ENCODE measurements at regions not wholly inside any gene's neighbourhood (a gene's known extent, or its start where the extent isn't known, plus 50 kb on each side); places are given as distances from the start of the nearest gene placed in this dataset.
"Not testable (repeated sequence)": the region's sequence is repeated elsewhere in the genome, so short reads cannot be mapped to it uniquely, and the experiment has no call there.

DNA sequence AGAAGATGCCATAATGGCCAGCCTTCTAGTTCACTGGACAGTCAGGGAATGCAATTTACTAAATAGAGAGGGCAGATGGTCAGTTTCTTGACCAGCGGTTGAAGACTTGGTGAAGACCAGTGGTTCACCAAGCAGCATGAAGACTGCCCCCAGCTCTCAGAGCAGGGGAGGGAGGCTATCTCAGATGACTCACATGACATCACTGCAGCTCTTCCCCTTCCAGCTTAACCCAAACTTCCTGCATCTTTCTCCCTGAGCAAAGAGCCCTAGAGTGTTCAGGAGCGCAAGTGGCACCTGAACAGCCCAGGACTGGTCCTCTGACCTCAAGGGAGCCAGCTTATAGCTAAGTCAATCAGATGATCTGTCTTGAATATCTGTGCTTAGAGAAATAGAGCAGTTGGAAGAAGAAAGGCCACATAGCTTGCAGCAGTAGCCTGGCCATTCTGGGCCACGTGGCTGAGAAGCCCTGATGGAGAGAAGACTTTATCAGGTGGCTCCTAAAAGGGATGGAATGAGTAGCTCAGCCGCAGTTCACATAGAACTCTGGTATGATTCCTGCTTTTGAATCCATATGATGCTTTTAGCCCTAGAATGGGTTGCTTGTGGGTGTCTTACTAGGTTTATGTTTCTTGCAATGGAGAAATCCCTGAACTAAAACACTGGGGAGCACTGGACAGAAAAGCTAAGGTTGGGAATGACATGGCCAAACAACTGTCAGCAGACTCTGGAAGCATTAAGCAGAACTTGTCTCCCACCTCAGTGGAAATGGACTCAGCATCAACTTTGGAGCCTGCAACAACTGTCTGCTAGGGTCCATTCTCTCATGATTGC lies 392.1 kb upstream of the CCL2 start:
- no peak for DNase-seq

DNA sequence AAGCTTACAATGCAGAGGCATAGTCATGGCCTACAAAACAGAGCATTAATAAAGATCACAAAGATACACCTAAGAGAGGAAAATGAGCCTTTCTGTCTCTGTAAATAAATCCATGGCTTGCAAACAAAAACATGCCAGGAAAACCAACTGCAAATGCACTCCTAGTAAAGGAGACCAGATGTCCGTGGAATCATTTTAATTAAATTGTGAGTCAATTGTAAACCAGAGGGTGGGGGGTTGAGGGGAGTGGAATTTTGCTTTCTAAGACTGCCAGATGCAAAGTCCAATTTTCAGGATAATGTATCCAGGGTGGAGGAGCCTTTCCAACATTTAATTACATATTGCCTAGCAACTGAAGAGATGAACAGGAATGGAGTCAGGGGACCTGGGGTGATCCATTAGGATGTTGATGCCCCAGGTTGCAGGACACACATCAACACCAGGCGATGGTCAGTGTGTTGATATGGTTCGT lies 390.3 kb upstream of the CCL2 start:
- no peak for DNase-seq

DNA sequence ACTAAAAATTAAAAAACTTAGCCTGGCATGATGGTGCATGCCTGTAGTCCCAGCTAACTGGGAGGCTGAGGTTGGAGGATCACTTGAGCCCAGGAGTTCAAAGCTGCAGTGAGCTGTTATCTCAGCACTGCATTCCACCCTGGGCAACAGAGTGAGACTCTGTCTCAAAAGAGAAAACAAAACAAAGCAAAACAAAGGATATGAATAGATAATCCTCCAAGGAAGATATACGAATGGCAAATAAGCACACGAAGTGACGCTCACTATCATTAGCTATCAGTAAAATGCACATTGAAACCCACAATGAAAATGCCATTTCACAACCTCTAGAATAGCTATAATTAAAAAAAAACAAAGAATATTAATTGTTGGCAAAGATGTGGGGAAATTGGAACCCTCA lies 386.2 kb upstream of the CCL2 start:
- DNase-seq = no peak

DNA sequence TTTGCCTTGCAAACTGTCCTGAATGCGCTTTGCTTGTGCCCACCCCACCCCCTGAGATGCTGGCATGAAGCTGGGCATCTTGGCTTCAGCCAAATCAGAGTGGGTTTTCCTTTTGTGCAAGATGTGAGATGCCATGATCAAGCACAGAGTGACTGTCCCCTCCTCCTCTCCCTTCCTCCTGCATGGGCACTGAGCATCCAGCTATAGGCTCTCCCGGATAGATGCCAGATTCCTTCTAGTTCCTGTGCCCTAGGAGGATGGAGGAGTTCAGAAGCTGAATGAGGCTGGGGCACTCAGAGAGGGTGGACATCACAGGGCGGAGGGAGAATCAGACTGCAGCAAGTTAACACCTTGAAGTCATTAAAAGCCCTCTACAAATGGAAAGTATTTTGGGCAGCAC lies 384.1 kb upstream of the CCL2 start:
- DNase-seq = no peak

DNA sequence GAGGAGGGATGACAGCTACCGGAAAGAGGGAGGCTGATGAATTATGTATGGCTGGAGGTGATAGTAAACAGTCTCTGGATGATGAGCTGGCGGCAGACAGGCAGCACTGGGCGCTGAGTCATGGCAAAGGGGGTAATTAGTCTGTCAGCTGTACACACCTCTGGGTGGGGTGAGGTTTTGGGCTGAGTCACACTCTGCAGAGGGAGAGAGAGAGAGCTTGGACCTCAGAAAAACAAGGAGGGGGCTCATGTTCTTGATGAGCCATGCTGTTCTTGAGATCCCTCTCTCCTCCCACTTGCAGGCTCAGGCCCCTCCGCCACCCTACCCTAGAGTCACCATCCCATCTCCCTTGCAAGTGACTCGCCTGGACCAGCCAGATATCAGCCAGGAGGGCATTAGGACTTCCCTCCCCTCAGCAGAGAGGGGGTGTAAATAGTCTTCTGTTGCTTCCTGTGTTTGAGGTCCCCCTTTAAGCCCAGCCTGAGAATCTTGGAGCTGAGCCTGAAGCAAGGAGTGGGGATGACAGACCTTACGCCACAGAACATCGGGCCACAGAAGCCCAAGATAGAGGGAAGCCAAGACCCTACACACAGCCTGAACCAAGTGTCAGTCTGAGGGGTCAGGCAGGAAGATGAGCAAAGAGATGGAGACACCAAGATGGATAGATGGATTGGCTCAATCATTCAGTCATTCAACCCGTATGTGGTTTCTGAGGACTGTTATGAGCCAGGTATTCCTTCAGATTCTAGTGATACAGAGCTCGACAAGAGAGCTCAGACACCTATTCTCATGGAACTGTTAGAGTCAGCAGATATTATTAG lies 383.2 kb upstream of the CCL2 start:
- DNase-seq = no peak

DNA sequence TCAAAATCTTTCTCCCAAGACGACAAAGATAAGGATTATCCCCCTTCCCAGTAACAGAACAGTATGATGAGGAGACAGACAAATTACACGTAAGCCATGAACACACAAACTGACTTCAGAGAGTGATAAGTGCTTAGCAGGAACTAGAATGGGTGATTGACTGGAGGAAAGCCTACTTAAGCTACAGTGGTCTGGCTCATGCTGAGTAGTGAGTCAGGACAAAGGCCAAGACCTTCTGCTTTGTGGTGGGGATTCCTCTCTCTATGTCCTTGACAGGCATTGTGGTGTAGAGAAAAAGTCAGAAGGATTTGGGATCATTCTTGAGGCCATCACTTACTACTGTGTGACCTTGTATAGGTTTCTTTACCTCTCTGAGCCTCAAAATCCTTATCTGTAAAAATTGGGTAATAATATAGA lies 381.9 kb upstream of the CCL2 start:
- DNase-seq = no peak

DNA sequence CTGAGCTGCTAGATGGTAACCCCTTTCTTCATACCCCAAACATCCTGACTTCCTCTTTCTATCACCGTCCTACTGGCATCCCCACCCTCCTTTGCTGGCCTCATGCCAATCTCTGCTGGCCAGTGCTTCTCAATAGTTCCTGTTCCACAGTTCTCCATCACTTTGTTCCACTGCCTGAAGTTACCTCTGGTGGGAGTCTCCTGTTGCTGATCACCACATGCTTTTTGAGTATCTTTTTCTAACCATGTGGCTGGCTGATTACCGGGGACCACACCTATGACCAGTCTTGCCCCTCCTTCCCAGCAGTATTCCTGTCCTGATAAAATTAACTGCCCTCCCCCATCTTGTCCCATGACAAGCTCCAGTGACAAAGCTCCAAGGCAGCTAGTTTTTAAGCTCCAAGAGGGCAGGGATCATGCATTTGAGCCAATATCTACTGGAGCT lies 380.4 kb upstream of the CCL2 start:
- DNase-seq = no peak

DNA sequence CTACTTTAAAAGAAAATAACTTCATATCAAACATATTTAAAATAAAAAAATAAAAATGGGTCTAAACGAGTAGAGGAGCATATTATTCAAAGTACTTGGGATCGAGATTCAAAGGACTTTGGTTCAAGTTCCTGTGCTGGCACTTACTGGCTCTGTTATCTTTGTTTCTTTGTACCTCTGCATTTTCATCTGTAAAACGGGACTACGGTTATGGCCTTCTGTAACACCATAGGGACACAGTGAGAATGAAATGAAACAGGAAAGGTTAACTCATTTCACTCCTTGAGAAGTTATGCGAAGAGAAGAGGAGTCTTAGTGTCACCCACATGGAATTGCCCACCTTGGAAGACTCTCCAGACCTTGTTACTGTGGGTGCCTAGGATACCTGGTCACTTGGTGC lies 379.1 kb upstream of the CCL2 start:
- DNase-seq = no peak

DNA sequence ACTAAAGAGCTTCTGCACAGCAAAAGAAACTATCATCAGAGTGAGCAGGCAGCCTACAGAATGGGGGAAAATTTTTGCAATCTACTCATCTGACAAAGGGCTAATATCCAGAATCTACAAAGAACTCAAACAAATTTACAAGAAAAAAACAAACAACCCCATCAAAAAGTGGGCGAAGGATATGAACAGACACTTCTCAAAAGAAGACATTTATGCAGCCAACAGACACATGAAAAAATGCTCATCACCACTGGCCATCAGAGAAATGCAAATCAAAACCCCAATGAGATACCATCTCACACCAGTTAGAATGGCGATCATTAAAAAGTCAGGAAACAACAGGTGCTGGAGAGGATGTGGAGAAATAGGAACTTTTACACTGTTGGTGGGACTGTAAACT lies 372.8 kb upstream of the CCL2 start:
- not testable (repeated sequence) for DNase-seq

DNA sequence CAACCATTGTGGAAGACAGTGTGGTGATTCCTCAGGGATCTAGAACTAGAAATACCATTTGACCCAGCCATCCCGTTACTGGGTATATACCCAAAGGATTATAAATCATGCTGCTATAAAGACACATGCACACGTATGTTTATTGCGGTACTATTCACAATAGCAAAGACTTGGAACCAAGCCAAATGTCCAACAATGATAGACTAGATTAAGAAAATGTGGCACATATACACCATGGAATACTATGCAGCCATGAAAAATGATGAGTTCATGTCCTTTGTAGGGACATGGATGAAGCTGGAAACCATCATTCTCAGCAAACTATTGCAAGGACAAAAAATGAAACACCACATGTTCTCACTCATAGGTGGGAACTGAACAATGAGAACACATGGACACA lies 372.4 kb upstream of the CCL2 start:
- not testable (repeated sequence) for DNase-seq

DNA sequence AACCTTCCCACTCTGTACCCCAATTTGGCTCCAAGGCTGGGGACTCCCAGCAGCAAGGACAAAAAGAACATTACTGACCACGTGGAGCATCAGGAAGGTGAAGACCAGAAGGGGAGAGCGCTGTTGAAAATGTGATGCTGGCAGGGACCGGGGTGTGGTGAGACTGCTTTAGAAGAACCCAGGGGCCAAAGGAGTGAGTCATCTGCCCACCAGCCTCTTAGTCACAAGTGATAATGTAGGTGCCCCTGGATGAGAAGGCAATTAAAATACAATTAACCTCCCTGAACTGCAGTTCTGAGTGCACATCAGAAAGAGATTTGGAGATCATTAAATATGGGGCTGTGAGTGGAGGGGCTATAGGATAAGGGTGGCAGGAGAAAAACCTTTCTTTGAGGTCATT lies 366.6 kb upstream of the CCL2 start:
- DNase-seq = no peak

DNA sequence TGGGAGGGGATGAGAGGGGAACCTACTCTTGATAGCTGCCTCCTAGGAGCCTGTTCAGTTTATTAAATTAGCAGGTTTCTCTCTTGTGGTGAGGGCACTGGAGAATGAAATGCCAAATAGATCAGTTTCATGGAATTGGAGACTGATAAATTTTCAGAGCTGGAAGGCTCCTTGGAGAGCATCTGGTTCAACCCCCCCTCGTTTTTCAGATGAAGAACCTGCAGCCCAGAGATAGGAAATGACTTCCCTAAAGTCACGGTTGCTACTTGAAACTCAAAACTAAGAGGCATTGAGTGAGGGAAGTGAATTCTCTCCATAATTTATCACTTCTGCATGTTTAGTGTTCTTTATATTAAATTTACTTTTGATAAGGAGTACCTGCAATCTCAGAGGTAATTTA lies 366.0 kb upstream of the CCL2 start:
- no peak for DNase-seq

DNA sequence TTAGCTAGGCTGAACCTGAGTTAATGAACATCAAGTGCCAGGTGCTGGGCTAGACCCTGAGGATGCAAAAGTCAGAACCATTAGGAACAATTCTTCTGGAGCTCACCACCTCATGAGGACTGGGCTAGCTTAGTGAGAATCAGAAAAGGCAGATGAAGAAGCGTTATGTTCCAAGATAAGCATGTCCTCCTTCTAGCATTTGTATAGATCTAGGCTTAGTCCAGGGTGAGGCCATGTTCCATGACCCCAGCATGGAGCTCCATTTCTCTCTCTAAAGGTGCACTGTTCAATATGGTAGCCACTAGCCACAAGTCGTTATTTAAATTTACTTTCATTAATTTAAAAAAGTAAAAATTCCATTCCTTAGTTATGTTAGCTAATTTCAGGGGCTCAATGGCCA lies 365.3 kb upstream of the CCL2 start:
- DNase-seq = no peak

DNA sequence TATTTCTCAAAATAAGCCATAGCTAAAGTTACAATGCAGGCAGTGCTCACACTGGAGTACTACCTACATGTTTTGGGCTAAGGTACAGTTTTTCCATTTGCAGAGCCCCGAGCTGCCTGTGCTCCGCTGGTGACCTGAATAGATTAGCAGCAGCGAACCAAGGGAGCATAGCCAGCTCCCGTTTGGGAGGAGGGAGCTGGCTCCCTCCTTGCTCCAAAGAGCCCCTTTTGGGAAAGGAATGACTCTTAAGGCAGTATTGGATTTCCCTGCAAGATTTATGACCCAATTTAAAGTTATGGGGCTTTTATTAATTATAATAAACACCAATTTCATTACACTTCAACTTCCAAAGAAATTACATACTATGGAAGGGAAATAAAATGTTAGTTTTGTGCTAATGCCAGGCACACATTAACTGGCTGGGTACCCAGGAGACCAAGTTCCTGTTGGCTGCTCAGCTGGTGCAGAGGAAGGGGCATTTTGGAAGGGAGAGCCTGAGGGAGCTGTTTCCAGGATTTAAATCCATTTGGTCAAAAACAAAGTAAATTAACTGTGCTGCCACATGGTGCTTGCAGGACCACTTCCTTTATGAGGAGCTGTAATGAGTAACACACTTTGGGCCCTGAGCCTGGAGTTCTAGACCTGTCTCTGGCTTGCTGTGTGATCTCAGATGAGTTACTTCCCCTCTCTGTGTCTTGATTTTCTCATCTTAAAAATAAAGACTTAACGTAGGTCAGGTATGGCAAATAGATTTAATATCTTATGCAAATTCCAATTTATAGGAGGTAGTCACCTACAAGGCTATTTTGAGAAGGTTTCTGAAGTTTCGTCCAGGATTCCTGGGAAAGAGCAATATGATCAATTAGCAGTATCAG lies 362.1 kb upstream of the CCL2 start:
- no peak for DNase-seq

DNA sequence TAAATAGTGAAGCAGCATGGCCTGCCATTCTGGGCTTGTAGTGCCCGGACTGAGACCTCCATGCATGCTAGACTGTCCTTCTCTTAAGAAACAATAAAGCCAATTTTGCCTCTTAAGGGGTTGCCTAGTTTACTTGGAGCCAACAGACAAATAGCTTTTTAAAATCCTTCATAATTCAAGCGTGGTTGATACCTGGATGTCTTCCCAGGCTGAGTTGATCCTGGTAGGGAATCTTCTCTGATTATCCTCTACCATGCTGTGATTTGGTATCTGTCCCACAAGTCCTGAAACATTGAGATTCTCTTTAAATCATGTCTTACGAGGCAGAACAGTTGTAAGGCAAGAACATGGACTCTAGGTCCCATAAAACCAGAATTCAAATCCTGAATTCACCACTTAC lies 359.6 kb upstream of the CCL2 start:
- no peak for DNase-seq

DNA sequence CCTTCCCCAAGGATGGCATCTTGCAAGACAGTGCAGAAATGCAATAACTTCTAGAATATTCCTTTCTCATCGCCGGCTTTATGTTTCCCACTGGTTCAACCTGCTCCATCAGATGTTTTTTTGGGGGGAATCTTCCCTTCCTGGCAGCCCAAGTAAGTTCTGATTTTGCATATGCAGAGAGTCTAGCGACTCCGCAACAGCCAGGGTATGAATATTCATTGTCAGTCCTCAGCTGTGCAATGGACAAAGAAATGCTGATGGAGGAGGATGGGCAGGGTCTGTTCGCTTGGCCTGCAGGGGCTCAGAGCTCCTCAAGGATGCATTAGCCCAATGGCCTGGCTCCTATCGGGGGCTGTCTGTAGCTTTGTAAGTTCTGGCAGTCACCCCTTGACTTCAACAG lies 358.8 kb upstream of the CCL2 start:
- DNase-seq = no peak

DNA sequence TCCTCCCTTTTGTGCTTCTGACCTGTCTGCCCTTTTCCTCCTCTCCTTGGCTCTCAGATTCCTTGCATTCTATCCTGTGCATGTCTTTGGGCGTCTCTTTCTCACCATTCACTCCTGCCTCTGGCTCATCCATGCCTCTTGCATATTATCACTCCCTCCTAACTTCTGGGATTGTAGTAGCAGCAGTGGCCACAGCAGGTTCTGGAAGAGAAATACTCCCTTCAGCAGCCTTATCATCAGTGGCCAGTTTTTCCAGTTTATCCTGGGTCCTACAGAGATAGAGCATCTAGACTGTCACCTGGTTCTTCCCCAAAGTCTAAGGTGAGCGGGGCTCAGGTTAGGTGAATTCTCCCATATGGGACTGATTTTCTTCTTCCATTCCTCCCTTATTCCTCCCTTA lies 354.0 kb upstream of the CCL2 start:
- DNase-seq = no peak

DNA sequence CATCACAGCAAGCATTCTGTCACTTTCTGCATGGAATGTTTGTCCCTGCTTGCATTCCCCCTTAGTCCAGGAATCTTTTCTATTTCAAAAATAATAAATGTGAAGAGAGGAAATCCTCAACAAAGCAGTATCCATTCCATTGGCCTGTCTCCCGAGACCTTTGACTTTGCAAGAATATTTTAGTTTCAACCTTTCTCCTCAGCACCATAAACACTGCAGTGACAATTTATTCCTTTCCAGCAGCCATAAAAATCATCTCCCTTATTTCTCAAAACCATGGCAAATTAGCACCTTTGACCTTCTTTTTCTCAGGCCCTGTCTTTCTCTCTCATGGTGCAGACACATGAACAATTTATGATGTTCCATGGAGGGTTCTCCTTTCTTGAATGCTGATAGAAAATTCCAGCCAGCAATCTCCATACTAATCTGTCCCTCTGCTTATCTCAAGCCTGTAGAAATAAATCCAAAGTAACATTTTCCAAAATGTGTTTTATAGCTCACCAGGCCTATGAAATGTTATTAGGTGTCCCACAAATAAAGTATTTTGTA lies 352.1 kb upstream of the CCL2 start:
- DNase-seq = no peak

DNA sequence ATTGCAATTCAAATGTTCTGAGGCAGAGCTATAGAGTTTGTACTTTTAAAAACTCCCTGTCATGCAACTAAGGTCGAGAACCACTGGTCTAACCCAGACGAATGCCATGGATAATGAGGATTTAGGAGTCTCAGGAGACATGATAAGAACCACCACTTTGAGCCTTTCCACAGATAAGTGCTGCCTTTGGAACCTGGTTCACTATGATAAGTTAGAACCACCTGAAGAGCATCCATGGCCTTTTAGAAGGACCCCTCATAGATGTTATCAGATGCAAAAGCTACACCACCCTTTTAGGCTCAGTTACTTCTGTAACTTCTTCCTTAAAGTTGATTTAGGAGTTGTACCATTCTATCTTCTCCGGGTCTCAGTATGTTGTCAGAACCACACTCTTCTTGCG lies 350.6 kb upstream of the CCL2 start:
- no peak for DNase-seq

DNA sequence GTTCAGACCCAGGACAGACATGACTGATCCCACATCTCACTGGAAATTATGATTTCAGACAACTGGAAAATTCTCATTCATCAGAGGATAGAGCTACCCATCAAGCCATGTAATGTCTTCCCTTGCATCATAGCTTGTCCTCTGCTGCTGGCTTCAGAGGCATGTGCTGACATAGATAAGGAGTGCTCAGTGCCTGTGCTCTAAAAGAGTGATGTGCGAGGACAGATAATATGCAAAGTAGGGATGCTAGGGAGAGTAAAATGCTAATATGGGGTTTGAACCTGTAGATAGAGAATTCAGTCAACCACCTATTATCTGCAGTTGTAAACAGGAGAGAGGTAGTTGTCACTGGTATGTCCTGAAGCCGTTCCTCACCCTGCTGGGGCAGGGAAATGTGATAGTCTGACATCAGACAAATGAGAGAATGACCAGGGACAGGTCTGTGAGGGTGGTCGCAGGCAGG lies 349.7 kb upstream of the CCL2 start:
- DNase-seq = no peak

DNA sequence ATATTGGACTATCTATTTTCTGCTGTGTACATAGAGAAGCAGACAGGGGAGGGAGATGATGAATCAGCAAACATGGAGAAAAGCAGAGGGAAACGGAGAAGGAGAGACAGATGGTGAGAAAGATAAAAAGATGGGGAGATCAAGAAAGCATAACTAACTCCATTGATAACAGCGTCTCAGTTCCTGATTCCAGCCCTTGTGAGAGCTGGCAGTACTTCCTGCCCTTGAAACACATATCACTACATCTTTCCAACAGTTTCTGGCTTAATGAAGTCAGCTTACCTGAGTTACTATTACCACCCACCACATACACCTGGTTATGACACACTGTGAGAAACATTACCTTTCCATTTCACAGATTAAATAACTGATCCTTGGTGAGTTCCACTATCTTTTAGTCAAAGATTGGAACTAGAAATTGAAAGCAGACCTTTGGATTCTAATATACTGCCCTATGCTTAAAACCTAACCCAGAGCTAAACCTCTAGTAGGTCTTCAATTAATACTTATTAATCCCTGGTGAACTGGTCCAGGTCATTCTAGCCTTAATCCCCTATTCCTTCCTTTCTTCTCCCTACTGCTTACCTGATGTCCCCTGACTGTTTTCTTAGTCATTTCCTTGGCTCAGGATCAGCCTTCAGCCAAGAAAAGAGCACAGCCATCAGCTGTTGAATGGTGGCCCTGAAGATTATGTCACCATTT lies 346.6 kb upstream of the CCL2 start:
- DNase-seq = no peak

All from CD4-positive, alpha-beta T cell treated with Interleukin-6 for 4 hours (primary cell).